HG03521 (cell line): ENCODE measurements at regions not wholly inside any gene's neighbourhood (a gene's known extent, or its start where the extent isn't known, plus 50 kb on each side); places are given as distances from the start of the nearest gene placed in this dataset.

Experiments used
- ATAC-seq: cut with Tn5 transposase; IDR thresholded peaks from one replicate; pipeline ENCODE4 v1.9.1; 2021; ENCODE audit warnings: mild to moderate bottlenecking, moderate library complexity; ENCODE audit not compliant: unreplicated experiment

DNA sequence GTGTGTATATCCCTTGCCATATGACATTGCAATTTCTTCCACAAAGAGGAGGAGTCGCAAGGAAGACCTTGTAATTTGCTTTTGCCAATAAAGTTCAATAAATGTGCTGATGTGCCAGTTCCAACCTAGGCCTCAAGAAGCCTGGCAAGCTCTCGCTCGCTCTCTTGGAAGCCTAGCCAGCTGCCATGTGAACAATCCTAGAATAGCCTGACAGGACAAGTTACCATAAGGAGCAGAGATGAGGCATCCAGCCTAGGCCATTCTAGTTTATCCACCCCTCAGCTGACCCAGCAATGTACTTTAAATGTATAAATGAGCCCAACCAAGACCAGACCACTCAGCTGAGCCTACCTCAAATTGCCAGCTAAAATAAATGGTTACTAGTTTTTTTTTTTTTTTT is 145.7 kb upstream of the QRFPR start:
- no peak for ATAC-seq

- no peak for ATAC-seq
Measured at GRCh38 chr4:121519236-121519838, 138.5 kb upstream of the QRFPR start.

DNA sequence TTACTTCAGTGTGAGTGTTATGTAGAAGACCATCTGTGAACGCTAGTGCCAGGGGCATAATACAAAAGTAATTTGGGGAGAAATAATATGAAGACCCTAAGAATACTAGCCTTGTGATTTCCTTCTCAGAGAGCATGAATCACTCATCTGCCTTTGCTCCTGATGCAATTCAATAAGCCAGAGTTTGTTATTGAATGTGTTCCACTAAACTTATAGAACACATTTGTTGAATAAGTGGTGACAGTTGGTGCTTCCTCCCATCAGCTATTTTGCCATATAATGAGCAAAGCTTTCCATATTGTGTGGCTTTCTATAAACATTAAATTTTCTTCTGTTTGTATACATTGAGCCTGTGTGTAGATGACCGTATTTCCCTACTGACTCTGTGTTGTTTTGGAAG is 136.4 kb upstream of the QRFPR start:
- ATAC-seq = no peak

DNA sequence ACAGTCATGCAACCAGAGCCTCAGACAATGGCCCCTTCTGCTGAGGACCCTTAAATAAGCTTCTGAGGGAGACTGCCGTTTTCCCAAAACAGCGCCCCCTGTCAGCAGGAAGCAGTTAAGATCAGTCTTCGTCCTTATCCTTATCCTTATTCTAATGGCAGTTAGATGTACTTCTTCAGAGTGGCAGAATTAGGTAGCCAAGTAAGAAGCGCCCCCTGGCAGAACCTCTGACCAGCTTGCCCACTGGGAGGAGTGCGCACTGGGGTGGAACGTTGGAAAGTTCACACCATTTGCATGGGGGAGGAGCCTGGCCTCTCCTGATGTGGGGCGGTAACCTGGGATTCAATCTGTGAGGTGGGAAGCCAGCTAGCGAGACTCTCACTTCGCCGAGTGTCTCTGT is 133.6 kb upstream of the QRFPR start:
- no peak for ATAC-seq

DNA sequence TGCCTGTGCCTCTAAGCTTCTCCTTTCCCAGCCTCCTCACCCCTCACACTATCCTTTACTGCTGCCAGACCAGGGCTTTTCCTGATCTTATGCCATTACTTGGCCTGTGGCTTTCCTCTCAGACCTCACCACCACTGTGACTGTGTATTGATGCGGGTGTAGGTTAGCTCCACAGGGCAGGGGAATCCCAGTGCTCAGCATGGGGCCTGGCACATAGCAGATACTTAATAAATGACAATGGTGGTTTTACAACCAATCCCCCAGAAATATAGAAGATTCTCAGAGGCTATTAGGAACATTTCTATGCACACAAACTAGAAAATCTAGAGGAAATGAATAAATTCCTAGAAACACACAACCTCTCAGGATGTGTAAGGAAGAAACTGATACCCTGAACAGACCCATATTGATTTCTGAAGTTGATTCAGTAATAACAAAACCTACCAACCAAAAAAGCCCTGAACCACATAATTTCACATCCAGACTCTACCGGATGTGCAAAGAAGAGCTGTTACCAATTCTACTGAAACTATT is 129.6 kb upstream of the QRFPR start:
- peak; percentile 48 for ATAC-seq

- ATAC-seq = no peak
Measured at GRCh38 chr4:121485190-121485804, 104.5 kb upstream of the QRFPR start.

- peak; percentile 88 for ATAC-seq
Measured at GRCh38 chr4:121484633-121485032, 103.8 kb upstream of the QRFPR start.

GRCh38 chr4:121479808-121480207 is 99.0 kb upstream of the QRFPR start:
- no peak for ATAC-seq

DNA sequence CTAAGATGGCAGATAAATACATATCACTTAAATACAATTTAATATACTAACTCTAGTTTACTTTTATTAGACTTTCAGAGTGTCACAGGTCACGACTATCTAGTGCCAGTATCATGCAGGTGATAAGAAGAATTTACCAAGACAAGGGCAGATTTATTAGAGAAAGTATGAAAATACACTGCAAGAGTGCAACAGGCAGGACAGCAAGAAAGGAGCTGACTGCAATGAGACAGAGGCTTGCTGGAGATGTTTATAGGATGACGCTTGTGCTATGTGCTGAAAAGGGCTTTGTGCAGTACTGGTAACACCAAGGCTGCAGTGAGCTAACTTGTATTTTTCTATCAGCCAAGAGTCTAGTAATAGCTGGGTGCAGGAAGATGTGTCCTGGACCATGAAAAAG is 96.7 kb upstream of the QRFPR start:
- no peak for ATAC-seq

- ATAC-seq = no peak
Measured at GRCh38 chr4:121477079-121477478, 96.3 kb upstream of the QRFPR start.

DNA sequence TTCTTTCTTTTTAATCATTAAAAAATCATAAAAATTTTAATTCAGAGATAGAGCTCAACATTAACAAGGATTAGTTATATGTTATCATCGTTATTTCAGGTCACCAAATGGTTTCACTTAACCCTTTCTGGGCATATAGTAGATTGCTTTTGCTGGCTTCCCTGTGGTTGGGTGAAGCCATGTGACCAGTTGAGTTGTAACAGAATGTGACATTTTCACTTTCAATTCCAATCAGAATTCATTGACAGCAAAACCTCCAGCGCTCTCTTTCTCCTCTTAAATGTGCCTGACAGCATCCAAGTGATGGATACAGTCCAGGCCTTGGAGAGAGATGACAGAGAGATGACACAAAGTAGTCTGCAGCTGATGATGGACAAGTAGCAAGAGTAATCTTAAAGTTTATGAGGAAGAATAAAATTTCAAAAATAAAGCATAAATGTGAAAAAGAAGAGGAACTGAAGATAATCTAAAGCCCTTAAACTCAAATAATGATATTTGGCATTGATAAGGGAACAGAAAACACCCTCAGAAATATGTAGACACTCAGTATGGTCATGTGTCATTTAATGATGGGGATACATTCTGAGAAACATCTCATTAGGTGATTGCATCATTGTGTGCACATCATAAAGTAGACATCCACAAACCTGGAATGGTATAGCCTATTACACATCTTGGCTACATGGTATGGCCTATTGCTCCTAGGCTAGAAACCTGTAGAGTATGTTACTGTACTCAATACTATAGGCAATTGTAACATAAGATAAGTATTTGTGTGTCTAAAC is 92.3 kb upstream of the QRFPR start:
- no peak for ATAC-seq

GRCh38 chr4:121464854-121465253 is 84.0 kb upstream of the QRFPR start:
- ATAC-seq = no peak

DNA sequence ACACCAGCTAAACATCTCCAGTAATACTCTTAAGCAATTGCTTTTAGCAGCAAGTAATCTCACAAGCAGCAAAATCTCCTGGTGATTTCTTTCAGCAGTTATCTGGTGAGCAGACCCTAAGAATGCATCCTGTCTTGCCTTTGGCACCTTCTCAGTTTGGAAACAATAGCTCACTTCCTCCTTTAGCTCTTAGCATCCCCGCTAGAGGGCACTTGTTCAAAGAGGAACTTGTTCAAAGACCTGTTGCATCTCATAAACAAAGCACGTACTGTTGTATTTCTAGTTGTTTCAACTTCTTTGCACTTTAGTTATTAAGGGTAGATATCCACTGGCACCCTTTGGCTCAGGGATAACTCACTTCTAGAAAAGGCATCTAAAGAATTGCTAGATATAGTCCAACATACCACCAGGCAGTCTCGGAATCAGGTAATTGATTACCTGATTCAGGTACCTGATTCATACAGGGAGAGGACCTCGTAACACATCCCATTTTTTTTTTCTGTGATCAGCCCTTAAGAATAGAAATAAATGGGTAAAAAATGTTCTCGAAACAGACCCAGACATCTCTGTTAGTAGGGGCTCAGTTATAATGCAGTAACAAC is 81.9 kb upstream of the QRFPR start:
- peak; percentile 77 for ATAC-seq

GRCh38 chr4:121459026-121459425 is 78.2 kb upstream of the QRFPR start:
- ATAC-seq = no peak

GRCh38 chr4:121457278-121457875 is 76.6 kb upstream of the QRFPR start:
- ATAC-seq = no peak

DNA sequence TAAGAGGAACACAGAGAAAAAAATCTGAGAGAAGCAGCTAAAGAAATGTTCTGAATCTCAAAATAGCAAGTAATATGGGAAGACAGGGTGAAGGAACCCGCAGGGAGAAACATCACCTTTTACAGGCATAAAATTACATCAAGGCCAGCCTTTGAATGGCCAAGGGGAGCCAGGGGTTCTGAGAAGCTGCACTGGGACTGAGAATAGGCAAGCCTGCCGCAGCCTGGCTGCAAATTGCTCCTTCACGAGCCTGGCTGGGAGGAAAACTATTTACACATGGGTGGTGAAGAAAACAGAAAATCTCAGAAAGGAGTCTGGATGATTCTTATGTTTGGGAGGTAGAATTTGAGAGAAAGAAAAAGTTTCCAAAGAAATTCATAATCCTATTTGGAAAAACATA is 74.5 kb upstream of the QRFPR start:
- ATAC-seq = no peak

DNA sequence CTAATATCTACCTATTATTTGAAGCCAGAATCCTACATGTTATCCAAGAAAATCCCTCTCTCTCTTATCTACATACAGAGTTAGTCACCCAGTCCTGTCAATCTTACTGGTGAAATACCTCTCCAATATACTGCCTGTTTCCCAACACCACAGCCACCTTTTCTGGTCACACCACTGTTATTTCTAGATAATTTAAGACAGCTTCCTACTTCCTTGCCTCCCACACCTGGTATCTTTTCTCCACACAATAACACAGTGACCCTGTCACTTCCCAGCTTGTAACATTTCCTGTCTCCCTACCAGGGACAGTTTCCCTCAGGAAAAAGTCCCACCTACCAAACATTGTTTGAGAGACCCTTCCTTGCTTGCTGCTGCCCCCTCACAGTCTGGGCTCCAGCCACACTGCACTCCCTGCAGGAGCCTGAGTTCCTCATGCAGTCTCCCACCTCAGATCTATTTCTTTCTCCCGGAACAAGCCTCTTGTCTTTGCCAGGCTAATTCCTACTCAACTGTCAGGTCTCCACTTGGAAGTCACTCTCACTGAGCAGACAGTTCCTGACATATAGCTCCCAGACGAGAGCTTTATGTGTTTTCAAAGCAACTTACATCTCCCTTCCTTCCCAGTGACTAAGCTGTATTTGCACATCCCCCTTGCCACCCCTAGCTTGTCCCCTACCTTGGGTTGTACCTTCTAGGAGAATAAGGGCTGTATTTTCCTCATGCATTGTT is 73.6 kb upstream of the QRFPR start:
- no peak for ATAC-seq

DNA sequence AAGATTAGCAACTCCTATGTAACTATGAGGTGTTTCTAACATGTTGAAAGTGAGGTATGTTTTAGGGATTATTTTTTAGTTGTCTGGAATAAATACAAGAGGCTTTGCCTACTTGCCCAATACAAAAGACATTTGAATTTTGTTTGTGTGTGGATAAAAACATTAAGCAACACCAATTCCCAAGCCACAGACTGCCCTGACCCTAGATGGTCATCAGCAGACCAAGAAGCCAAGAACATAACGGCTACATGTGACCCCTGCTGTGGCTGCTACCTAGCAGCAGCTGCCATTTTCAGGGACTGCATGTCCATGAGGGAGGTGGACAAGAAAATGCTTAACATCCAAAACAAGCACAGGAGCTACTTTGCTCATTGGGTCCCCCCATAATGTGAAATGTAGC is 70.5 kb upstream of the QRFPR start:
- no peak for ATAC-seq

- ATAC-seq = no peak
Measured at GRCh38 chr4:121449416-121449815, 68.6 kb upstream of the QRFPR start.

- no peak for ATAC-seq
Measured at GRCh38 chr4:121448231-121448630, 67.4 kb upstream of the QRFPR start.

- no peak for ATAC-seq
Measured at GRCh38 chr4:121439669-121440068, 58.9 kb upstream of the QRFPR start.
